ENCODE measurements at regions not wholly inside any gene's neighbourhood (a gene's known extent, or its start where the extent isn't known, plus 50 kb on each side); places are given as distances from the start of the nearest gene placed in this dataset.

DNA sequence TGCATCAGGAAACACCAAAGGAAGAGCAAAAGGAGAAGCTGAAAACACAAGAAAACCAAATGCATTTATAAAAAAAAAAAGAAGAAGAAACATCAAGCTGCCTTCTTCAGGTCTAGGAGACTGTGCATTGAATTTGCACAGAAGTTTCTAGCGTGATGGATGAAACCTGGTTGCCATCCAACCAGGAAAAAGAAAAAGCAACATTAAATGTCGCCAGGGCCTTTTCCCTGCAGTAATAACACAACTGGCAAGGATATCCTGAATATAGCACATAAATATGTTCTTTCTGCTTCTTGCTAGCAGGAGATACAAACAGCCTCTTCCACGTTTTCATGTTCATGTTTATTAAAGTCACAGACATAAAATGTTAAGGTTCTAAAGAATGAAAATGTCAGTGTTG, 60.8 kb upstream of the ZFP42 start:
- H3K4me3 Mint-ChIP-seq, result no peak overlapping the region
- Histone ChIP-seq H3K18ac (ENCODE audit: insufficient read length, low read depth, low read length) (no peak overlapping the region), H4K20me1 (ENCODE audit: control insufficient read depth, insufficient read depth, insufficient read length) (no peaks in the 10 kb centered on the region), H3K9ac (ENCODE audit: extremely low read depth, insufficient read length, low read length) (no peak overlapping the region), H2AFZ (ENCODE audit: low read length) (no peak overlapping the region), H3K4ac (ENCODE audit: low read depth, low read length) (no peak overlapping the region), H3K9me3 (ENCODE audit: control insufficient read depth, low read depth, low read length) (no peaks in the 10 kb centered on the region), H3K27ac (ENCODE audit: insufficient read length, low read depth, low read length) (no peak overlapping the region), H3K79me1 (ENCODE audit: insufficient read depth, low read depth, low read length, poor library complexity, severe bottlenecking) (no peaks in the 10 kb centered on the region), H4K8ac (replicated peaks; ENCODE audit: insufficient read length, low read depth, low read length) (no peak overlapping the region), H3K23me2 (ENCODE audit: insufficient read length, low read depth, low read length, poor library complexity, severe bottlenecking) (no peaks in the 10 kb centered on the region), H3K56ac (ENCODE audit: insufficient read length, low read depth, low read length) (no peak overlapping the region), H3T11ph (ENCODE audit: low read length) (no peak overlapping the region), H2BK15ac (ENCODE audit: low read depth, low read length) (no peak overlapping the region), H2BK5ac (ENCODE audit: insufficient read length, low read length) (no peak overlapping the region), H3K4me1 (ENCODE audit: insufficient read depth, low read length) (no peaks in the 10 kb centered on the region), H2BK120ac (ENCODE audit: low read depth, low read length, poor library complexity, severe bottlenecking) (no peak overlapping the region), H3K23ac (ENCODE audit: insufficient read length, low read depth, low read length) (no peak overlapping the region), H4K91ac (ENCODE audit: insufficient read length, low read depth, low read length) (no peak overlapping the region), H3K14ac (ENCODE audit: insufficient read depth, low read length) (no peak overlapping the region), H2BK12ac (ENCODE audit: insufficient read length, low read depth, low read length) (no peak overlapping the region), H3K4me2 (ENCODE audit: insufficient read depth, insufficient read length, low read length) (no peak overlapping the region), H3K27me3 (ENCODE audit: insufficient read depth, low read length) (no peaks in the 10 kb centered on the region), H2AK5ac (ENCODE audit: insufficient read length, low read length) (no peak overlapping the region), H3K79me2 (ENCODE audit: insufficient read depth, low read length) (no peaks in the 10 kb centered on the region), H4K5ac (ENCODE audit: insufficient read length, low read depth, low read length) (no peak overlapping the region), H2BK20ac (ENCODE audit: low read depth, low read length, poor library complexity, severe bottlenecking) (no peak overlapping the region)
- no peak overlapping the region; a peak in 1 of 7 replicates for H3K27ac Mint-ChIP-seq
- H3K4me1 Mint-ChIP-seq, result peaks cover 0 to 3% of the 10 kb centered on the region in 2 experiments; a peak in 1 of 4 replicates
- H3K36me3 Mint-ChIP-seq (ENCODE audit: insufficient read depth in 1 of 3, low read depth in 3 of 3), result peaks cover 0 to 4% (median 0%) of the 10 kb centered on the region in 3 experiments; a peak in 1 of 7 replicates
- no peaks in the 10 kb centered on the region for H3K9me3 Mint-ChIP-seq
- TF ChIP-seq, protein P1, sequence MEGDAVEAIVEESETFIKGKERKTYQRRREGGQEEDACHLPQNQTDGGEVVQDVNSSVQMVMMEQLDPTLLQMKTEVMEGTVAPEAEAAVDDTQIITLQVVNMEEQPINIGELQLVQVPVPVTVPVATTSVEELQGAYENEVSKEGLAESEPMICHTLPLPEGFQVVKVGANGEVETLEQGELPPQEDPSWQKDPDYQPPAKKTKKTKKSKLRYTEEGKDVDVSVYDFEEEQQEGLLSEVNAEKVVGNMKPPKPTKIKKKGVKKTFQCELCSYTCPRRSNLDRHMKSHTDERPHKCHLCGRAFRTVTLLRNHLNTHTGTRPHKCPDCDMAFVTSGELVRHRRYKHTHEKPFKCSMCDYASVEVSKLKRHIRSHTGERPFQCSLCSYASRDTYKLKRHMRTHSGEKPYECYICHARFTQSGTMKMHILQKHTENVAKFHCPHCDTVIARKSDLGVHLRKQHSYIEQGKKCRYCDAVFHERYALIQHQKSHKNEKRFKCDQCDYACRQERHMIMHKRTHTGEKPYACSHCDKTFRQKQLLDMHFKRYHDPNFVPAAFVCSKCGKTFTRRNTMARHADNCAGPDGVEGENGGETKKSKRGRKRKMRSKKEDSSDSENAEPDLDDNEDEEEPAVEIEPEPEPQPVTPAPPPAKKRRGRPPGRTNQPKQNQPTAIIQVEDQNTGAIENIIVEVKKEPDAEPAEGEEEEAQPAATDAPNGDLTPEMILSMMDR (conservative IDR thresholded peaks at IDR 0.05), result no peak
- DNase-seq, result no peak
- no peaks in the 10 kb centered on the region for H3K27me3 Mint-ChIP-seq (ENCODE audit: low read depth)
- WGBS (ENCODE audit: extremely low coverage, insufficient read length, low lambda C conversion rate), result no CpG with 5 or more reads among the region's 3 CpGs
